ENCODE measurements at regions not wholly inside any gene's neighbourhood (a gene's known extent, or its start where the extent isn't known, plus 50 kb on each side); places are given as distances from the start of the nearest gene placed in this dataset.

- TF ChIP-seq POLR2A (IDR thresholded peaks at IDR 0.05; ENCODE audit: low read depth, low read length) (no peak), POLR2AphosphoS5 (IDR thresholded peaks at IDR 0.05; ENCODE audit: low read depth, low read length) (no peak), TAF1 (IDR thresholded peaks at IDR 0.05; ENCODE audit: low read depth, low read length) (no peak), PAX5 (IDR thresholded peaks at IDR 0.05; ENCODE audit: insufficient read depth, low read length, severe bottlenecking) (no peak), SPI1 (IDR thresholded peaks at IDR 0.05; ENCODE audit: low read depth, low read length) (no peak)
Measured at GRCh38 chr2:198242093-198242492, 437.7 kb downstream of the PLCL1 start.

Data from GM12891 (cell line).